ENCODE measurements at regions not wholly inside any gene's neighbourhood (a gene's known extent, or its start where the extent isn't known, plus 50 kb on each side); places are given as distances from the start of the nearest gene placed in this dataset.
A peak's percentile ranks its signal among the peaks of the same experiment; 100 is the strongest.

DNA sequence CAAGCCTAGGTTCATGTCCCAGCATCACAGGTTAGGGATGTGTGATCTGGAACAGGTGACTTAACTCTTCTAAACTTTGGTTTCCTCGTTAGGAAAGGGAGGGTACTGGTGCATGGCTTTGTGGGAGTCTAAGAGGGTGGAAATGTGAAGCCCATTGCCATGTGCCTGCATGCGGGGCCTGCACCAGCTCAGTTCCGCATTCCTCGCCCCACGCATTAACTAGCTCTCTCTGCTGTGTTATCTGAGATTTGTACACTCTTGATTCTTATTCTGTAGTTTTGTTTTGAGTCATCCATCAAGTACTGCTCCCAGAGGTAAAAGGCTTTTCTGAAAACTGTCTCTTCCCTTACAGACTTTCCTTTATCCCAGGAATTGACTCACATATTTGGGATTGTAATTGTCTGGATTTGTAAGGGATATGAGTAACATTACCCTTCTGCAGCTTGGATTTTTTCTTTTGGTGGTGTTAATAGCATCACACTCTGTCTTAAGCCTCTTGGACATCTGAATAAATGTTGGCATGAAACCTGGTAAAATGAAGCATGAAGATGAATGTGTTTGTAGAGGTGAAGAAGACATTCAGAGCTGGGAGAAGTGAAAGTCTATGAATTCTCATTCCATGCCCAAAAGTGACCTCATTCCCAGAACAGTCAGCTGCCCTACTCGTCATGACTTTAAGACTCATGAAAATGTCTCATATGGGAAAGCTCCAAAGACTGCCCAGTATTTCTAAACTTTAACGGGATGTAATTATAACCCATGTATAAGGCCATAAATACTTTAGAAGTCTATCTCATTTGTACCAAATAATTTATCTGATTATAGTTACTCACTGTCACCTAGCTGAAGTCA lies 357.3 kb downstream of the FOXA2 start:
- DNase-seq (ENCODE audit: low read depth) = peak; percentile 41

DNA sequence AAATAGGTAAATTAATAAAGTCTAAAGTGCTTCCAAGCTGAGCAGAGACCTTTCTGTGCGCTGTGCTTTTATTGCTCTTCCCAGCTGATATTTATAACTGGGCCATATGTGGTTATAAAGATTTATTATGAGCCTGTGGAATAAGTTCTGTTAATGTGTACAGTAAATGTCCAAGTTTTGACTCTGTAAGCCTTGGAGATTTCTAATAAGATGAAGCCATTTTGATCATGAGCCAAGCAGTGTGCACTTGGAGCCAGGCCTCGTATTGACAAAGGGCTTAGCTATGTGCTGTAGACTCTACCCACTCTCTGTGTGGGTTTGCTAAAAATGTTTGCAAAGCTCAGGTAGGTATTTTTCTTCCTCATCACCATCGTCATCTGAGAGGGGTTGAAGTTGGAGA lies 361.1 kb downstream of the FOXA2 start:
- DNase-seq (ENCODE audit: low read depth) = no peak

DNA sequence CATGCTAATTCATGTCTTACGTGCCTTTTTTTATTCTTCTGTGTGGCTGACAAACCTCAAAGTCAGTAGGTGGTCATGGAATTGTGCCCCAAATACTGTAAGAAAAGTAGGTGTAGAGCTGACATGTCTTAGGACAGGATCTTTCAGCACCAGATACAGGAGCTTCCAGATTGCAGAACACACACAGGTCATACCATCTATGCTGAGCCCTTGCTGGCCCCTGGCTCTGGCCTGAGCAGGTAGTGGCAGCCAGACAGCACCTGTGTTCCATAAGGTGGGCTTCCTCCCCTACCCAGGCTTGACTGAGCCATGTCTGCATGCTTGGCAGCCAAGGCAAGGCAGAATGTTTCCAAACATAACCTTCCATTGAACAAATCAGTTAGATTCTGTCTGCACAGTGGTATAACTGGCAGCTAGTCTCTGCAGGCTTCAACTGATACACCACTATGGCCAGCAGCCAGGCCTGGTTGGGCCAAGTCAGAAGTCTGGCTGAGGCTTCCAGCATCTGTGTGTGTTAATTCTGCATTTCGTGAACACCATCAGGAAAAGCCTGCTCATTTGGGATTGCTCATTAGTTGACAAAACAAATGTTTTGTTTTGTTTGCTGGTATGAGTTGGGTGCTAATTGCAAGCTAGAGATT lies 366.5 kb downstream of the FOXA2 start:
- DNase-seq (ENCODE audit: low read depth) = no peak

DNA sequence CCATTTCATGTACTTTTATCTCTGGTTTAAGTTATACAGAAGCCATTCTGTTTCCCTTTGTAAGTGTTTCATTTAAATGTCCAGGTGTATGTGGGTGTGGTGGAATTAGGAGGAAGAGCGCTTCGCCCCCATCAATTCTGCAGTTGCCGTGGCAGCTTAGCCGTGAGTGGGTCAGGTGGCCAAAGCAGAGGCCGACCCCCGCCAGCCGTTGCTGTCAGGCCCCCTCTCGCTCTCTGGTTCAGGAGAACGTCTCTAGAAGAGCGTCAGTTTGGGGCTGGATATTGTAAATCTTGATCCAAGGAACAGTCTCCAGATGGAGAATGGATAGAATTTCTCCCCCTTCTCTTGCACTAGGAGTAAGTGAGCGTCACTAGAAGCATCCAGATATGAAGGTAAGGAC lies 367.4 kb downstream of the FOXA2 start:
- no peak for DNase-seq (ENCODE audit: low read depth)

GRCh38 chr20:22214296-22214695 lies 370.1 kb downstream of the FOXA2 start:
- DNase-seq (ENCODE audit: low read depth) = no peak

DNA sequence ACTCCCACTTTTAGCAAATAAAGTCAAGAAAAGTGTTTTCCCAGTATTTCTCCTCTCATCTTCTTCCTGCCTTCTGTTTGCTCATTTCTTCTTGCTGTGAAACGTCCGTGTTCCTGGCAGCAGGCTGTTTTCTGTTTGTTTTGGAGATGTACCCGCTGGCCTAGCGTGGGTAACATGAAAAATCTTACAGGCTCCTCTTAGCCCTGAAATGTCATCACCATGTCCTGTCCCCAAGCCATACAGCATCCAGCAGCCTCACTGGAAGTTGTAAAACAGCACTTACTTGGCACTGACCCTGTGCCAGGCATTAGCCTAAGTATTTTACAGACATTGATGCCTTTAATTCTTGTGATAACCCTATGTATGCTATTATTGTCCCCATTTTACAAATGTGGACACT lies 371.1 kb downstream of the FOXA2 start:
- DNase-seq (ENCODE audit: low read depth) = no peak

- no peak for DNase-seq (ENCODE audit: low read depth)
These were observed 377.1 kb downstream of the FOXA2 start for GRCh38 chr20:22207280-22207679.

DNA sequence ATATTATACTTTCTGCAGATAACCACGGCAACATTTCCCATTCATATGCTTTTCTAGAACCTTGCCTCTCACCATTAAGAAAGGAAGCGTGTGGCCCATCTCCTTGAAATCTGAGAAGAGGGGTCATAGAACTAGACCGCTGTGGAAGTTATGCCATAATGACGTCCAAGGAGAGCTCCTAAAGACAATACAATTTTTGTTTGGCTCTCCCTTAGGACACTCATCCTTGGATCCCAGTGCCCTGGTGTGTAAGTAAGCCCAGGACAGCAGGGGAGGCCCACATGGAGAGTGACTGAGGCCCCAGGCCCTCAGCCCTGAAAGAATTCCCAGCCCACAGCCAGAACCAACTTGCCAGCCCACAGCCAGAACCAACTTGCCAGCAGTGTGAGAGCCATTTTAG lies 379.6 kb downstream of the FOXA2 start:
- DNase-seq (ENCODE audit: low read depth) = no peak

- DNase-seq (ENCODE audit: low read depth) = no peak
These were observed 402.2 kb downstream of the FOXA2 start for GRCh38 chr20:22182148-22182547.

DNA sequence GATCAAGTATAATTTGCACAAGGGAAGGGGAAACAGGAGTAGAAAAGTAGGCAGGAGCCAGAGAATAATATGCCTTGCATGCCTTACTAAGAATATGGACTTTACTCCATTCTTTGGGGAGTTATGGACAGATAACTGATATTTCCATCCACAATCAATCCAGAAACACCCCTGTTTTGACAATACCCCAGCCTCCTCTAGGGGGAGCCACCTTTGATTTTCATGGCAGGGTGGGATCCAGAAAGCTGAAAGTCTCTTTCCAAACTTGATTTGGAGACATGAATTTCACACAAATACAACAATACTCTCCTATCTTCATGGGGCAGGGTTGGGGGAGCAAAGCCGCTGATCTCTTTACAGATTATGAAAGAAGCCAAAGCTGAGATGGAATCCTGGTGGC lies 404.1 kb downstream of the FOXA2 start:
- DNase-seq (ENCODE audit: low read depth) = no peak

DNA sequence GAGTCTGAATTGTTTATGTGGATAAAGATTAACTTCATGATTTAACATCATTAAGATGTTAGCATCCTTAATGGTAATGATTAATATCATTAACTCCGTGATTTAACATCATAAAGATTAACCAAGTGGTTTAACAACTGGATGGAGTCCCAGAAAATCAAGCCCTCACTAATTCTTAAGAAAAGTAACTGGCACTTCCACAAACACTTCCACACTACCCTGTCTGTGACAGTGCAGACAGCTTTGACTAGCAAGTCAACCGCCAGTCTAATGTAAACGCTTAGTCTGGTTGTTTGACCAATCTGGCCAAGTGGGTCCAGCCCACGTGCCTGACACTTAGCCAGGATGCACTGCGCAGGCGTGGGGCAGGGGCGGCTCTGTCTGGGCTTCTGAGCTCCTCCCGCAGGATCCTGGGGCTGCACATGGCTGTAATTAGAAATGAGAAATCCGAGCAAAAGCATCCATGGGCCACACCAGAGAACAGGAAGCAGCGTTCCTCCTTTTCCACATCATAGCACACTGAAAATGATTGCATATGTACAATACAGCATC lies 424.2 kb downstream of the FOXA2 start:
- no peak for DNase-seq (ENCODE audit: low read depth)

DNA sequence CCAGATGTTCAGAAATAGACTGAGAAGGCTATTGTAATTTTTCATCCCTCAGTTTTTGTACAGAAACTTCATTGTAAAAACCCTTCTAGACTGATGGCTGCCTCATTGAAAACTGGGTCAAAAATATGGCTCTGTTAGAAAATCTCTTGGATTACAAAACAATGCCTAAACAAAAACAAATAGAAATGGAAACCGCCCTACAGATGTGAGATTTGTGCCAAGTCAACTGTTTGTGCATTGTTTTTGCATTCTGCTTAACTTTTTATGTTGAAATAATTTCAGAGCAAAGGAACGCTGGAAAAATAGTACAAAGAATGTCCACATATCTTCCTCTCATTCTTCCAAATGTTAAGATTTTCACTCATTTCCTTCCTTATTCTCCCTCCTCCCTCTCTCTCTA lies 425.1 kb downstream of the FOXA2 start:
- no peak for DNase-seq (ENCODE audit: low read depth)

GRCh38 chr20:22127587-22127986 lies 422.1 kb downstream of the PAX1 start:
- DNase-seq (ENCODE audit: low read depth) = no peak

DNA sequence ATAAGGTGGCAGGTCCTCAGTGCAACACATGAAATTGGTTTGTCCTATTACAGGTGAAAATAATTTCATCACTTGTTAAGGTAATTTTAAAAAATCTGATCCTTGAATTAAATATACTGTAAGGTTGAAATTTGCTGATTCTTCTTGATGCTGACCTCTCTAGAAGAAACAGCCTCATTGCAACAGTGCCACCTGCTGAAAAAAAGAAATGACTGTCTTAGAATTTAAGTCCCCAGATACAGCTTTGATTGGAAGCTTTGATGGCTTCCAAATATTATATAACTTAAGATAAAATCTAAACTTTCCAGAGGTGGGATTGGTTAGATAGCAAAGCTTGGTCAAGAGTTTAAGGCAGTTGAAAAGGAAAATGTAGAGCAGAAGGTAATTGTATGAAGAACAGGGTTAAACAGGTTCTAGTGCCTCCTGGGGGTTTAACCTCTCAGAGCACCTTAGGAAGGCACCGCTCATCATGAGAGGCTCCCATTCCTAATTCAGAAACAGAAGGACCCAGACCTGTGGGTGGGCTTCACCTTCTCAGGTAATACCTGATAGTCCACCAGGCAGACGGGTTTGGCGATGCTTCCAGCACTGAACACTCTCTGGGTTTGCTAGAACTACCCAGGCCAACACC lies 401.0 kb downstream of the PAX1 start:
- peak; percentile 33 for DNase-seq (ENCODE audit: low read depth)

DNA sequence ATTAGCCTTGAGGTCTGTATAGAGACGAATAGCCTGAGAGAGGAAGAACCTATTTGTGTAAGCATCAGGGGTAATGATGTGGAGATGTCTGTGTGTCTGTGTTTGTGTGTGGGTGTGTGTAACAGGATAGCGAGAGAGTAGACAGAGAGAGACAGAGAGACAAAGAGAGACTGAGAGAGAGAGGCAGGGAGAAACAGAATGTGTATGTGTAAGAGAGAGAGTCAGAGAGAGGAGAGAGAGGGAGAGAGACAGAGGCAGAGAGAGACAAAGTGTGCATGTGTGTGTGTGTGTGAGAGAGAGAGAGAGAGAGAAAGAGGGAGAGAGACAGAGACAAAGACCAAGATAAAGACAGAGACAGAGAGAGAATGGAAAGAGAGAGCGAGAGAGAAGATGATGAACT lies 396.1 kb downstream of the PAX1 start:
- DNase-seq (ENCODE audit: low read depth) = no peak

- no peak for DNase-seq (ENCODE audit: low read depth)
These were observed 395.2 kb downstream of the PAX1 start for GRCh38 chr20:22100686-22101085.

GRCh38 chr20:22099348-22099747 lies 393.9 kb downstream of the PAX1 start:
- no peak for DNase-seq (ENCODE audit: low read depth)

- DNase-seq (ENCODE audit: low read depth) = no peak
These were observed 393.0 kb downstream of the PAX1 start for GRCh38 chr20:22098511-22098910.

- DNase-seq (ENCODE audit: low read depth) = no peak
These were observed 387.7 kb downstream of the PAX1 start for GRCh38 chr20:22093122-22093521.

GRCh38 chr20:22088882-22089281 lies 383.4 kb downstream of the PAX1 start:
- DNase-seq (ENCODE audit: low read depth) = no peak

DNA sequence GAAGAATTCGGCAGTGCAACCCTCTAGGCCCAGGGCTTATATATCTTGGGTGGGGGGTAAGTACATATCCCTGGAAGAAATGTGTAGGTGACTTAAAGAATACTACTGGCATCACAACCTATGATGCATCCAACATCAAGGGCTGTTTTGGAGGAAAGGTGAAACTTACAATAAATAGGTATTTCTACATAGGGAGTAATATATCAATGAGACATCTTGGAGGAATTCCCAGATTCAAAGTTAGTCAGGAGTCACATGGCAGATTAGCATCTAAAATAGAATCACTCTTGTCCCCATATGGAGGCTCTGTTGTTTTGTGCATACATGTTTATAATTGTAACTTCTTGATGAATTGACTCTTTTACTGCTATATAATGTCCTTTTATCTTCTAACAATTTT lies 375.5 kb downstream of the PAX1 start:
- peak; percentile 13 for DNase-seq (ENCODE audit: low read depth)

DNA sequence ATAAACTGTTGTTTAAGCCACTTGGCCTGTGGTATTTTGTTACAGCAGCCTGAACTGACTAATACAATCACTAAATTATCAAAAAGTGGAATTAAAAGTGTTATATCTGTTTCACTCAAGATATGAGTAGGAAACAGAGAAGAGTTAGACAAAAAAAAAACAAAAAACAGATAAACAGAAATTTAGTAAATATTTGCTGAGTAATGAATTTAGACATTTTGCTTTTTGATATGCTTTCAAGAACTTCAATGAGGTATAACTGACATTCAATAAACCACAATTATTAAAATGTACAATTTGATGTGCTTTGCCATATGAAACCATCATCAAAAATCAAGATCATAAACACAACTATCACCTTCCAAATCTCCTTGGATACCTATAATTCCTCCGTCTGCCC lies 369.2 kb downstream of the PAX1 start:
- no peak for DNase-seq (ENCODE audit: low read depth)

DNA sequence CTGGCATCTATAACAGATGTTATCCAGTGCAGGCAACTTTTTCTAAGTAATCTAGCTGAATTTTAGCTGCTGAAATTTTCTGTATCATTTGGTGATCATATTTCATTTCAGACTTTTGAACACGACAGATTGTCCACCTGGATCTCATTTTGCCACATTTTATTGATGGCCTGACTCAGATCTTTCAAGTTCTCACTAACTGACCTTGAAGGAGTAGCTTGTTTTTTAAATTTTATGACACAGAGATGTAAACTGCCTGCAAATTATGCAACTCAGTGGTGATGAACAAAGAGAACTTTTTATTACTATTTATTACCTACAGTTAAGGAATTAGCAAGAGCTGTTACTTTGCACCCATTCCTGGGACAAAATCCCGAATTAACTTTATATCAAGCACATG lies 366.4 kb downstream of the PAX1 start:
- DNase-seq (ENCODE audit: low read depth) = no peak

Data from stromal cell of bone marrow (primary cell).